OCI-LY7 (cell line): ENCODE measurements at regions not wholly inside any gene's neighbourhood (a gene's known extent, or its start where the extent isn't known, plus 50 kb on each side); places are given as distances from the start of the nearest gene placed in this dataset.

Experiments used
- BruUV-seq: library from RNA; stranded (reverse); fragments of 400-500 nt; replicated peaks from 2 replicates; lab custom pipeline; 2021; lab: Mats Ljungman, UMichigan
- CTCF ChIA-PET: fragments of 300-600 bp; sonication (Branson Sonifier 250); formaldehyde crosslinking; loops from one replicate; lab custom pipeline; 2022; ENCODE audit warnings: antibody characterized with exemption; ENCODE audit not compliant: unreplicated experiment; lab: Charles Lee
- POLR2A ChIA-PET: fragments of 300-600 bp; sonication (Branson Sonifier 250); formaldehyde crosslinking; loops from one replicate; lab custom pipeline; 2022; ENCODE audit warnings: antibody characterized with exemption; lab: Charles Lee
- DNase-seq: peaks from one replicate; pipeline ENCODE4 v3.0.0-alpha.2; 2015; ENCODE audit warnings: low spot score
- H2AFZ ChIP-seq: fragments of 200-600 bp; sonication (generic), shearing (Covaris generic); 2 replicates; pipeline ENCODE4 v1.6.1; 2014; ENCODE audit warnings: mild to moderate bottlenecking, antibody characterized with exemption, low read length, moderate library complexity
- H3K27ac ChIP-seq: fragments of 200-600 bp; sonication (generic); 2 replicates; pipeline ENCODE4 v1.5.1; 2014; ENCODE audit warnings: mixed run types, low read depth, mild to moderate bottlenecking, moderate library complexity, low read length, inconsistent platforms; ENCODE audit not compliant: poor library complexity, severe bottlenecking
- H3K36me3 ChIP-seq: fragments of 200-600 bp; sonication (generic); 2 replicates; pipeline ENCODE4 v1.6.1; 2014; ENCODE audit warnings: mild to moderate bottlenecking, antibody characterized with exemption, low read length, moderate library complexity, mixed read lengths; ENCODE audit not compliant: insufficient read depth
- H3K4me1 ChIP-seq: fragments of 200-600 bp; sonication (generic); 2 replicates; pipeline ENCODE4 v1.5.1; 2014; ENCODE audit warnings: mild to moderate bottlenecking, low read length; ENCODE audit not compliant: insufficient read depth, poor library complexity, severe bottlenecking
- H3K4me2 ChIP-seq: fragments of 200-600 bp; sonication (generic); 2 replicates; pipeline ENCODE4 v1.6.1; 2014; ENCODE audit warnings: mild to moderate bottlenecking, low read length
- H3K4me3 ChIP-seq: fragments of 200-600 bp; sonication (generic); 2 replicates; pipeline ENCODE4 v1.5.1; 2014; ENCODE audit warnings: mild to moderate bottlenecking, low read depth, low read length; ENCODE audit not compliant: poor library complexity, severe bottlenecking
- H3K79me2 ChIP-seq: fragments of 200-600 bp; sonication (generic); 2 replicates; pipeline ENCODE4 v1.6.1; 2016; ENCODE audit warnings: low read depth, mild to moderate bottlenecking, low read length, moderate library complexity, mixed read lengths; ENCODE audit not compliant: insufficient read depth
- H3K9me2 ChIP-seq: fragments of 200-600 bp; sonication (generic); 2 replicates; pipeline ENCODE4 v1.6.1; 2016; ENCODE audit warnings: mild to moderate bottlenecking, low read length, mixed read lengths; ENCODE audit not compliant: insufficient read depth
- H3K9me3 ChIP-seq: fragments of 200-600 bp; sonication (generic); 2 replicates; pipeline ENCODE4 v1.6.1; 2014; ENCODE audit warnings: mild to moderate bottlenecking, mixed run types, low read length, mixed read lengths
- H4K20me1 ChIP-seq: fragments of 200-600 bp; sonication (generic); 2 replicates; pipeline ENCODE4 v1.6.1; 2014; ENCODE audit warnings: mild to moderate bottlenecking, antibody characterized with exemption, low read length, moderate library complexity, mixed read lengths; ENCODE audit not compliant: insufficient read depth
- EZH2phosphoT487 ChIP-seq: fragments of 200-600 bp; sonication (generic); IDR thresholded peaks from 2 replicates; pipeline ENCODE4 v1.6.1; 2018; ENCODE audit warnings: low read depth, borderline replicate concordance, mild to moderate bottlenecking, mixed run types, antibody characterized with exemption, low read length, moderate library complexity, mixed read lengths
- intact Hi-C: fragments of 100-400 bp; cut with micrococcal nuclease; formaldehyde crosslinking; loops from one replicate; pipeline ENCODE4 v1.10.0; 2022; ENCODE audit not compliant: unreplicated experiment
- TF ChIP-seq, protein P1 (sequence below): fragments of 200-600 bp; sonication (generic); conservative IDR thresholded peaks from 2 replicates; pipeline ENCODE4 v1.5.1; 2014; ENCODE audit warnings: mild to moderate bottlenecking, antibody characterized with exemption, low read length, moderate library complexity, mixed read lengths

DNA sequence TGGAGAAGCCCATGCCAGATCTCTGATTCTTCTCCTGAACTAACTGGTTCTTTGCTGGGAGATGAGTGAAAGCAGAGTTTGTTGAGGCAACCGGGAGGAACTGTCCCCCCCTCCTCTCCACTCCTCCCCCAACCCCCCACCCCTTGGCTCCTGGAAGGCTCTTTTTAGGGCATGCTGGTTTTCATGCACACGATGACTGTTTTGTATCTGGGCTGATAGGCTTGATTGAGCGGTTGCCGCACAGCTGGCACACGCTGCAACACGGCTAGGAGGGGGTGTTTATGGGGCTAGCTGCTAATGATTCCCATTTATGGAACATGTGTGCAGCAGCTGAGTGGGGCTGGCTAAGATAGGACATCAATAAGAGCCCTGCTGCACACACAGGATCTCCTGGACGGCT is 137.2 kb downstream of the SMIM20 start:
- POLR2A ChIA-PET, result no interaction called here
- CTCF ChIA-PET, result no interaction called here

GRCh38 chr4:26052663-26053541 is 138.9 kb downstream of the SMIM20 start:
- ChIA-PET POLR2A (interaction anchor here (0.7 kb wide), 1 partner anchor 17 kb away, joined by 5 read pairs; no protein-coding TSS in a partner anchor), CTCF (no interaction called here)
- intact Hi-C loops, result no loop called here
- Histone ChIP-seq H3K27ac (no peak overlapping the region), H2AFZ (no peak overlapping the region), H3K4me1 (no peaks in the 10 kb centered on the region), H4K20me1 (no peaks in the 10 kb centered on the region), H3K4me2 (no peak overlapping the region), H3K79me2 (no peaks in the 10 kb centered on the region), H3K36me3 (no peaks in the 10 kb centered on the region), H3K9me3 (no peaks in the 10 kb centered on the region), H3K9me2 (no peaks in the 10 kb centered on the region), H3K4me3 (no peak overlapping the region)
- no peak for DNase-seq
- no peak for TF ChIP-seq EZH2phosphoT487
- TF ChIP-seq, protein P1, sequence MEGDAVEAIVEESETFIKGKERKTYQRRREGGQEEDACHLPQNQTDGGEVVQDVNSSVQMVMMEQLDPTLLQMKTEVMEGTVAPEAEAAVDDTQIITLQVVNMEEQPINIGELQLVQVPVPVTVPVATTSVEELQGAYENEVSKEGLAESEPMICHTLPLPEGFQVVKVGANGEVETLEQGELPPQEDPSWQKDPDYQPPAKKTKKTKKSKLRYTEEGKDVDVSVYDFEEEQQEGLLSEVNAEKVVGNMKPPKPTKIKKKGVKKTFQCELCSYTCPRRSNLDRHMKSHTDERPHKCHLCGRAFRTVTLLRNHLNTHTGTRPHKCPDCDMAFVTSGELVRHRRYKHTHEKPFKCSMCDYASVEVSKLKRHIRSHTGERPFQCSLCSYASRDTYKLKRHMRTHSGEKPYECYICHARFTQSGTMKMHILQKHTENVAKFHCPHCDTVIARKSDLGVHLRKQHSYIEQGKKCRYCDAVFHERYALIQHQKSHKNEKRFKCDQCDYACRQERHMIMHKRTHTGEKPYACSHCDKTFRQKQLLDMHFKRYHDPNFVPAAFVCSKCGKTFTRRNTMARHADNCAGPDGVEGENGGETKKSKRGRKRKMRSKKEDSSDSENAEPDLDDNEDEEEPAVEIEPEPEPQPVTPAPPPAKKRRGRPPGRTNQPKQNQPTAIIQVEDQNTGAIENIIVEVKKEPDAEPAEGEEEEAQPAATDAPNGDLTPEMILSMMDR, result no peak
- BruUV-seq, result no TSS peak

More for the DNA sequence above, 137.2 kb downstream of the SMIM20 start:
- Histone ChIP-seq H4K20me1 (no peaks in the 10 kb centered on the region), H3K4me2 (no peak overlapping the region), H2AFZ (no peak overlapping the region), H3K9me3 (no peaks in the 10 kb centered on the region), H3K36me3 (no peaks in the 10 kb centered on the region), H3K4me1 (no peaks in the 10 kb centered on the region), H3K79me2 (no peaks in the 10 kb centered on the region), H3K4me3 (no peak overlapping the region), H3K9me2 (no peaks in the 10 kb centered on the region), H3K27ac (no peak overlapping the region)
- intact Hi-C loops, result no loop called here
- no peak for DNase-seq
- BruUV-seq, result no TSS peak
- TF ChIP-seq, protein P1, result no peak
- TF ChIP-seq EZH2phosphoT487, result no peak

GRCh38 chr4:26053761-26054160 is 139.7 kb downstream of the SMIM20 start:
- Histone ChIP-seq H3K9me2 (no peaks in the 10 kb centered on the region), H2AFZ (no peak overlapping the region), H3K79me2 (no peaks in the 10 kb centered on the region), H3K27ac (no peak overlapping the region), H4K20me1 (no peaks in the 10 kb centered on the region), H3K4me1 (no peaks in the 10 kb centered on the region), H3K36me3 (no peaks in the 10 kb centered on the region), H3K9me3 (no peaks in the 10 kb centered on the region), H3K4me2 (no peak overlapping the region), H3K4me3 (no peak overlapping the region)
- no peak for TF ChIP-seq EZH2phosphoT487
- TF ChIP-seq, protein P1, result no peak
- no peak for DNase-seq
- no TSS peak for BruUV-seq
- POLR2A ChIA-PET, result no interaction called here
- intact Hi-C loops, result no loop called here
- CTCF ChIA-PET, result no interaction called here
